ENCODE measurements at regions not wholly inside any gene's neighbourhood (a gene's known extent, or its start where the extent isn't known, plus 50 kb on each side); places are given as distances from the start of the nearest gene placed in this dataset.
"Not testable (repeated sequence)": the region's sequence is repeated elsewhere in the genome, so short reads cannot be mapped to it uniquely, and the experiment has no call there.

- H3K36me3 ChIP-seq (ENCODE audit: control insufficient read depth, insufficient read depth, low read length, severe bottlenecking) = no peaks in the 10 kb centered on the region
- H3K27me3 ChIP-seq (replicated peaks; ENCODE audit: control insufficient read depth, insufficient read depth, low read length) = peaks cover 10% of the 10 kb centered on the region
- no peak for DNase-seq (ENCODE audit: low read depth)
- no peaks in the 10 kb centered on the region for H3K4me1 ChIP-seq (ENCODE audit: control insufficient read depth, insufficient read depth, low read length)
- no peak overlapping the region for H3K4me3 ChIP-seq (ENCODE audit: low read length)
- no peak overlapping the region for H3K9ac ChIP-seq (ENCODE audit: low read length)
- H3K9me3 ChIP-seq (ENCODE audit: control insufficient read depth, low read length) = no peaks in the 10 kb centered on the region
These were observed 231.9 kb upstream of the AVPR1A start for GRCh38 chr12:63382930-63383329.

DNA sequence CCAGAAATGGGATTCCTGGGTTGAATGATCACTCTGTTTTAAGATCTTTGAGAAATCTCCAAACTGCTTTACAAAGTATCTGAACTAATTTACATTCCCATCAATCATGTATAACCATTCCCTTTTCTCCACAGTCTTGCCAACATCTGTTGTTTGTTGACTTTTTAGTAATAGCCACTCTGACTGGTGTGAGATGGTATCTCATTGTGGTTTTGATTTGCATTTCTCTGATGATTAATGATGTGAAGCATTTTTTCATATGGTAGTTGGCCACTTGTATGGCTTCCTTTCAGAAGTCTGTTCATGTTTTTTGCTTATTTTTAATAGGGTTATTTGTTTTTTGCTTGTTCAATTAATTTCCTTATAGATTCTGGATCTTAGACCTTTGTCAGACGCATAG is 211.8 kb upstream of the AVPR1A start:
- Histone ChIP-seq H3K9ac (ENCODE audit: low read length) (no peak overlapping the region), H3K27me3 (replicated peaks; ENCODE audit: control insufficient read depth, insufficient read depth, low read length) (peaks cover 3% of the 10 kb centered on the region), H3K4me1 (ENCODE audit: control insufficient read depth, insufficient read depth, low read length) (no peaks in the 10 kb centered on the region), H3K4me3 (ENCODE audit: low read length) (no peak overlapping the region), H3K9me3 (ENCODE audit: control insufficient read depth, low read length) (peaks cover 8% of the 10 kb centered on the region), H3K36me3 (ENCODE audit: control insufficient read depth, insufficient read depth, low read length, severe bottlenecking) (no peaks in the 10 kb centered on the region)
- no peak for DNase-seq (ENCODE audit: low read depth)

DNA sequence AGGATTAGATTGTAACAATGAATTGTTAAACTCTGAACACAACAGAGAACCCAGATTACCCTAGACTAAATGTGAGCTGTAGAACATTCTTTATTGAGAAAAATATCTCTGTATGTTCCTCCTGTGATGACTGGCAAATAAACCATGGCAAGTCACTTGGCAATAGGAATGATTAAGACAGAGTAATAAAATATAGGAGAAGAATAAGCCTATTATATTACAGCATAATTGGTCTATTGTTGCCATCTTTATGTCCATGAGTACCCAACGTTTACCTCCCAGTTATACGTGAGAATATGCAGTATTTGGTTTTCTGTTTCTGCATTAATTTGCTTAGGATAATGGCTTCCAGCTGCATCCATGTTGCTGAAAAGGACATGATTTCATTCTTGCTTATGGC is 211.2 kb upstream of the AVPR1A start:
- Histone ChIP-seq H3K4me3 (ENCODE audit: low read length) (no peak overlapping the region), H3K9me3 (ENCODE audit: control insufficient read depth, low read length) (peaks cover 2% of the 10 kb centered on the region), H3K27me3 (replicated peaks; ENCODE audit: control insufficient read depth, insufficient read depth, low read length) (peaks cover 3% of the 10 kb centered on the region), H3K36me3 (ENCODE audit: control insufficient read depth, insufficient read depth, low read length, severe bottlenecking) (no peaks in the 10 kb centered on the region), H3K9ac (ENCODE audit: low read length) (no peak overlapping the region), H3K4me1 (ENCODE audit: control insufficient read depth, insufficient read depth, low read length) (no peaks in the 10 kb centered on the region)
- no peak for DNase-seq (ENCODE audit: low read depth)

DNA sequence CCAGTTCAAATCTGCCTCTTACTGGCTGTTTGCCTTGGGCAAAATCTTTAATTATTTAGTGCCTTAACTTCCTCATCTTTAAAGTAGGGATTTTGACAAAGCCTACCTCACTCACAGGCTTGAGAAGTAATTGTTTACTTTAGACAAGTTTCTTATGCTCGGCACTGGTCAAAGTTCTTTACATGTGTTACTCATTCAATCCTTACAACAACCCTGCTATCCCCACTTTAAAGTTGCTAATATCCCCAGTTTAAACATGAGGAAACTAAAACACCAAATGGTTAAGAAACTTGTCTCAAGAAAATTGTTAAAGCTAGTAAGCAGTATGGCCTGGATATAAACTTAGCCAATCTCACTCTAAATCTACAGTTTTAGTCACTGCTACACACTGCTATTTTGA is 204.0 kb upstream of the AVPR1A start:
- Histone ChIP-seq H3K4me3 (ENCODE audit: low read length) (no peak overlapping the region), H3K36me3 (ENCODE audit: control insufficient read depth, insufficient read depth, low read length, severe bottlenecking) (no peaks in the 10 kb centered on the region), H3K9ac (ENCODE audit: low read length) (no peak overlapping the region), H3K4me1 (ENCODE audit: control insufficient read depth, insufficient read depth, low read length) (no peaks in the 10 kb centered on the region), H3K27me3 (replicated peaks; ENCODE audit: control insufficient read depth, insufficient read depth, low read length) (no peaks in the 10 kb centered on the region), H3K9me3 (ENCODE audit: control insufficient read depth, low read length) (no peaks in the 10 kb centered on the region)
- no peak for DNase-seq (ENCODE audit: low read depth)

DNA sequence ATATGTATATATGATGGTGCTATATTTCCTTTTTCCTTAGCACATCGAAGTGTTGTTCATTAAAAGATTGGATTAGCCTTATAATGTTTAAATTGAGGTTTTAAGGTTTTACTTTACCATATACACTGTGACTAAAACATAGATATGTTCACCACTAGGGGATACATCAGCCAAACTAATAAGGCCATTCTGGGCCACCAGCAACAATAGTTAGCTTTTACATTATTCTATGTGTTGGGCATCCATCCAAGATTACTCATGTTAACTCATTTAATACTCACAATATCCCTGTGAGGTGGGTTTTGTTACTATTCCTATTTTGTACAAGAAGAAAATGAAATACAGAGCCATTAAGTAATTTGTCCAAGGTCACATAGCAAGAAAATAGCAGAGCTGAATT is 202.6 kb upstream of the AVPR1A start:
- no peaks in the 10 kb centered on the region for H3K27me3 ChIP-seq (replicated peaks; ENCODE audit: control insufficient read depth, insufficient read depth, low read length)
- H3K36me3 ChIP-seq (ENCODE audit: control insufficient read depth, insufficient read depth, low read length, severe bottlenecking) = no peaks in the 10 kb centered on the region

DNA sequence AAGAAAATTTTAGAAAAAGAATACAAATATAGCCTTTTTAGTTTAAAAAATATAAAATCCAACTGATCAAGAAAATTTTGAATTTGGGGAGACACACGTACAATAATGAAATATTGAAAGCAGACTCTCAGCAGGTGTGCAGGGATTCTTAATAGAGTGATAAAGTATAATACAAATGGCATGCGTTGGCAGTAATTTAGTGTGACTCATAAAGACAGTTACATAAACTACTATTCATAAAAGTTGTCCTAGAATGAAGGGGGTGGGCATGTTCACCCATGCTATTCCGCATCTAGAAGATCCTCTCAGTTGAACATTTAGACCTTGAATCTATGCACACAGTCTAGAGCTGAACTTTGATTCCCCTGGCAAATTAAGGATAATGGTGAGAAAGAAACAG is 200.4 kb upstream of the AVPR1A start:
- H3K4me3 ChIP-seq (ENCODE audit: low read length) = no peak overlapping the region
- H3K27me3 ChIP-seq (replicated peaks; ENCODE audit: control insufficient read depth, insufficient read depth, low read length) = no peaks in the 10 kb centered on the region
- DNase-seq (ENCODE audit: low read depth) = no peak
- no peak overlapping the region for H3K9ac ChIP-seq (ENCODE audit: low read length)
- H3K4me1 ChIP-seq (ENCODE audit: control insufficient read depth, insufficient read depth, low read length) = no peaks in the 10 kb centered on the region
- H3K9me3 ChIP-seq (ENCODE audit: control insufficient read depth, low read length) = no peaks in the 10 kb centered on the region
- H3K36me3 ChIP-seq (ENCODE audit: control insufficient read depth, insufficient read depth, low read length, severe bottlenecking) = no peaks in the 10 kb centered on the region

More for the DNA sequence above, 202.6 kb upstream of the AVPR1A start:
- no peaks in the 10 kb centered on the region for H3K9me3 ChIP-seq (ENCODE audit: control insufficient read depth, low read length)
- DNase-seq (ENCODE audit: low read depth) = no peak
- H3K4me1 ChIP-seq (ENCODE audit: control insufficient read depth, insufficient read depth, low read length) = no peaks in the 10 kb centered on the region
- no peak overlapping the region for H3K4me3 ChIP-seq (ENCODE audit: low read length)
- no peak overlapping the region for H3K9ac ChIP-seq (ENCODE audit: low read length)

GRCh38 chr12:63348556-63348955 is 197.6 kb upstream of the AVPR1A start:
- H3K36me3 ChIP-seq (ENCODE audit: control insufficient read depth, insufficient read depth, low read length, severe bottlenecking) = no peaks in the 10 kb centered on the region
- no peaks in the 10 kb centered on the region for H3K9me3 ChIP-seq (ENCODE audit: control insufficient read depth, low read length)
- H3K4me1 ChIP-seq (ENCODE audit: control insufficient read depth, insufficient read depth, low read length) = no peaks in the 10 kb centered on the region
- H3K27me3 ChIP-seq (replicated peaks; ENCODE audit: control insufficient read depth, insufficient read depth, low read length) = no peaks in the 10 kb centered on the region
- H3K4me3 ChIP-seq (ENCODE audit: low read length) = no peak overlapping the region
- DNase-seq (ENCODE audit: low read depth) = no peak
- no peak overlapping the region for H3K9ac ChIP-seq (ENCODE audit: low read length)

- H3K4me3 ChIP-seq (ENCODE audit: low read length); H3K36me3 ChIP-seq (ENCODE audit: control insufficient read depth, insufficient read depth, low read length, severe bottlenecking); H3K27me3 ChIP-seq (replicated peaks; ENCODE audit: control insufficient read depth, insufficient read depth, low read length); H3K9ac ChIP-seq (ENCODE audit: low read length); H3K9me3 ChIP-seq (ENCODE audit: control insufficient read depth, low read length); H3K4me1 ChIP-seq (ENCODE audit: control insufficient read depth, insufficient read depth, low read length); DNase-seq (ENCODE audit: low read depth): not testable (repeated sequence)
These were observed 186.2 kb upstream of the AVPR1A start for GRCh38 chr12:63337158-63337557.

DNA sequence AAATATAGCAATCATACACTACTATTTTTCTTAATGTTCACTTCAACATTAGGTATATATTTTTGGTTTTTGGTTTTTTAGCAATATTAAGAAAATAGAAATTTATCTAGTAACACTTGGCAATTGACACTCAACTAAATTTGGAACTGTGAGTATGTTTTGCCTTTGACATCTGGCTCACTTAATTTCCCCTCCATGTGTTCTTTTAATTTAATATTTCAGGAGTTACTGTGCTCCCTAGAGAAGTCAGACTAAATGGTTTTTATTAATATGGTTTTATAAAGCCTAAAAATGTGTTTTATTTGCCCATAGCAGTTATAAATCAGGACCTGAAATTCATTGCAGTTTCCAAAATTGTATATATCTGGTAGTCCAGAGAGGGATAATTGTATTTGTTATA is 175.3 kb upstream of the AVPR1A start:
- Histone ChIP-seq H3K27me3 (replicated peaks; ENCODE audit: control insufficient read depth, insufficient read depth, low read length) (no peaks in the 10 kb centered on the region), H3K4me1 (ENCODE audit: control insufficient read depth, insufficient read depth, low read length) (no peaks in the 10 kb centered on the region), H3K4me3 (ENCODE audit: low read length) (no peak overlapping the region), H3K36me3 (ENCODE audit: control insufficient read depth, insufficient read depth, low read length, severe bottlenecking) (no peaks in the 10 kb centered on the region), H3K9me3 (ENCODE audit: control insufficient read depth, low read length) (no peaks in the 10 kb centered on the region), H3K9ac (ENCODE audit: low read length) (no peak overlapping the region)
- DNase-seq (ENCODE audit: low read depth) = no peak

GRCh38 chr12:63325757-63326156 is 174.8 kb upstream of the AVPR1A start:
- Histone ChIP-seq H3K9ac (ENCODE audit: low read length) (no peak overlapping the region), H3K4me1 (ENCODE audit: control insufficient read depth, insufficient read depth, low read length) (no peaks in the 10 kb centered on the region), H3K27me3 (replicated peaks; ENCODE audit: control insufficient read depth, insufficient read depth, low read length) (no peaks in the 10 kb centered on the region), H3K4me3 (ENCODE audit: low read length) (no peak overlapping the region), H3K36me3 (ENCODE audit: control insufficient read depth, insufficient read depth, low read length, severe bottlenecking) (no peaks in the 10 kb centered on the region), H3K9me3 (ENCODE audit: control insufficient read depth, low read length) (no peaks in the 10 kb centered on the region)
- no peak for DNase-seq (ENCODE audit: low read depth)

DNA sequence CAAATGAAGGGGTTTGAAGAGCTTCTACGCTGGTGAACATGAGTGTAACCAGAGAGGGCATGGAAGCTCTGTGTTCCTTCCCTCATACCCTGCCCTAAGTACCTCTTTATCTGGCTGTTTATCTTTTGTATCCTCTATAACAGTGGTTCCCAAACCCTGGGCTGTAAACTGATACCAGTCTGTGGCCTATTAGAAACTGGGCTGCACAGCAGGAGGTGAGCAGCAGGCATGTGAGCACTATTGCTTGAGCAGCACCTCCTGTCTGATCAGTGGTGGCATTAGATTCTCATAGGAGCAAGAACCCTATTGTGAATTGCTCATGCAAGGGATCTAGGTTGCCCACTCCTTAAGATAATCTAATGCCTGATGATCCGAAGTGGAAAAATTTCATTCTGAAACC is 172.9 kb upstream of the AVPR1A start:
- no peak for DNase-seq (ENCODE audit: low read depth)
- peaks cover 10% of the 10 kb centered on the region for H3K4me1 ChIP-seq (ENCODE audit: control insufficient read depth, insufficient read depth, low read length)
- no peaks in the 10 kb centered on the region for H3K36me3 ChIP-seq (ENCODE audit: control insufficient read depth, insufficient read depth, low read length, severe bottlenecking)
- H3K27me3 ChIP-seq (replicated peaks; ENCODE audit: control insufficient read depth, insufficient read depth, low read length) = no peaks in the 10 kb centered on the region
- no peak overlapping the region for H3K4me3 ChIP-seq (ENCODE audit: low read length)
- H3K9ac ChIP-seq (ENCODE audit: low read length) = no peak overlapping the region
- H3K9me3 ChIP-seq (ENCODE audit: control insufficient read depth, low read length) = no peaks in the 10 kb centered on the region

DNA sequence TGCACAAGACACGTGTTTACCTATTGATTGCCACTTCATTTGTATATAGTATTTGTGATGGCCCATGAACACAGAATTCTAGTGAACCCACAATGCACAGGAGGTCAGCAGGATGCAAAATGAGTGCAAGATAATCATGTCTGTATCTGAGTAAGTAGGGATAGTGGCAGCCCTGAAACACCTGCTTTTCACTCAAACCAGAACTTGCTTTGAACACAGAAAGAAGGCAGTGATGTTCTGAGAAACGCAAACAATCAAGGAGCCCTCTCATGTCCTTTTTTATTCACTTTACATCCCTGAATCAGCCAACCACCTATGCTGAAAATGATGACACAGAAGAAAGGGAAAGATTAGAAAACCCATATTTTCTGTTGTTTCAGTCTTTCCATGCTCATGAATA is 170.4 kb upstream of the AVPR1A start:
- H3K36me3 ChIP-seq (ENCODE audit: control insufficient read depth, insufficient read depth, low read length, severe bottlenecking) = no peaks in the 10 kb centered on the region
- DNase-seq (ENCODE audit: low read depth) = no peak
- no peaks in the 10 kb centered on the region for H3K9me3 ChIP-seq (ENCODE audit: control insufficient read depth, low read length)
- H3K9ac ChIP-seq (ENCODE audit: low read length) = no peak overlapping the region
- no peaks in the 10 kb centered on the region for H3K27me3 ChIP-seq (replicated peaks; ENCODE audit: control insufficient read depth, insufficient read depth, low read length)
- peaks cover 10% of the 10 kb centered on the region for H3K4me1 ChIP-seq (ENCODE audit: control insufficient read depth, insufficient read depth, low read length)
- H3K4me3 ChIP-seq (ENCODE audit: low read length) = no peak overlapping the region

Data from adipocyte (in vitro differentiated cells).